Stomach (tissue), 4 donors: ENCODE measurements at regions not wholly inside any gene's neighbourhood (a gene's known extent, or its start where the extent isn't known, plus 50 kb on each side); places are given as distances from the start of the nearest gene placed in this dataset.

Experiments used
- POLR2A ChIP-seq, 4 donors: fragments of 450-650 bp; IDR thresholded peaks; one replicate each; pipeline ENCODE4 v1.6.1; 2016; ENCODE audit warnings: antibody characterized with exemption in 4 of 4, control low read depth in 2 of 4, mild to moderate bottlenecking in 1 of 4, moderate library complexity in 1 of 4
- TF ChIP-seq, protein P1 (sequence below), 7 experiments: fragments of 450-650 bp in 4 of 7; fragments of 200-600 bp in 3 of 7; sonication (generic) in 3 of 7; IDR thresholded peaks; one replicate each; pipeline ENCODE4 v1.5.1; 2016 to 2019; ENCODE audit warnings: antibody characterized with exemption in 7 of 7, control low read depth in 2 of 7, mild to moderate bottlenecking in 1 of 7

DNA sequence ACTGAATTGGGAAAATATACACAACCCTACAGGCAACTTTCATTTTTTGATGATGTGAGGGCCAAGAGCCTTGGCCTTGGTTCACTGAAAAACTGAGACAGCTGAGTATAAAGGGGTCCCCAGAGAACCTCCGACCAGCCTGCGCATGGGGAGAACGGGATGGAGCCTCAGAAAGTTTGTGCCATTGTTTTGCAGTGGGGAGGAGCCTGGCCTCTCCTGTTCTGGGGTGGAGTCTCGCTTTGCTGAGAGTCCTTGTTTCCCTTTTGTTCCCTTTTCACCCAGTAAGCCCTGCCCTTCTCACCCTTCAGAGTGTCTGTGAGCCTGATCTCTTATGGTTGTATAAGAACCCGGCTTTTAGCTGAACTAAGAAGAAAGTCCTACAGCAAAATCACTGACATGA lies 193.2 kb upstream of the AKR1E2 start:
- TF ChIP-seq, protein P1, sequence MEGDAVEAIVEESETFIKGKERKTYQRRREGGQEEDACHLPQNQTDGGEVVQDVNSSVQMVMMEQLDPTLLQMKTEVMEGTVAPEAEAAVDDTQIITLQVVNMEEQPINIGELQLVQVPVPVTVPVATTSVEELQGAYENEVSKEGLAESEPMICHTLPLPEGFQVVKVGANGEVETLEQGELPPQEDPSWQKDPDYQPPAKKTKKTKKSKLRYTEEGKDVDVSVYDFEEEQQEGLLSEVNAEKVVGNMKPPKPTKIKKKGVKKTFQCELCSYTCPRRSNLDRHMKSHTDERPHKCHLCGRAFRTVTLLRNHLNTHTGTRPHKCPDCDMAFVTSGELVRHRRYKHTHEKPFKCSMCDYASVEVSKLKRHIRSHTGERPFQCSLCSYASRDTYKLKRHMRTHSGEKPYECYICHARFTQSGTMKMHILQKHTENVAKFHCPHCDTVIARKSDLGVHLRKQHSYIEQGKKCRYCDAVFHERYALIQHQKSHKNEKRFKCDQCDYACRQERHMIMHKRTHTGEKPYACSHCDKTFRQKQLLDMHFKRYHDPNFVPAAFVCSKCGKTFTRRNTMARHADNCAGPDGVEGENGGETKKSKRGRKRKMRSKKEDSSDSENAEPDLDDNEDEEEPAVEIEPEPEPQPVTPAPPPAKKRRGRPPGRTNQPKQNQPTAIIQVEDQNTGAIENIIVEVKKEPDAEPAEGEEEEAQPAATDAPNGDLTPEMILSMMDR (IDR thresholded peaks at IDR 0.05): no peak
- no peak for TF ChIP-seq POLR2A (IDR thresholded peaks at IDR 0.05)
